Suppressor macrophage (primary cell): ENCODE measurements at regions not wholly inside any gene's neighbourhood (a gene's known extent, or its start where the extent isn't known, plus 50 kb on each side); places are given as distances from the start of the nearest gene placed in this dataset.
"Not testable (repeated sequence)": the region's sequence is repeated elsewhere in the genome, so short reads cannot be mapped to it uniquely, and the experiment has no call there.

Experiments
- DNase-seq, 4 experiments: peaks; one replicate each; pipeline ENCODE4 v3.0.0-alpha.2; 2020 to 2022

GRCh38 chr5:163569284-163569683 is 63.9 kb downstream of the MAT2B start:
- DNase-seq: no peak

GRCh38 chr5:163571744-163572143 is 66.3 kb downstream of the MAT2B start:
- DNase-seq: no peak

GRCh38 chr5:163574472-163575440 is 69.3 kb downstream of the MAT2B start:
- DNase-seq: no peak

DNA sequence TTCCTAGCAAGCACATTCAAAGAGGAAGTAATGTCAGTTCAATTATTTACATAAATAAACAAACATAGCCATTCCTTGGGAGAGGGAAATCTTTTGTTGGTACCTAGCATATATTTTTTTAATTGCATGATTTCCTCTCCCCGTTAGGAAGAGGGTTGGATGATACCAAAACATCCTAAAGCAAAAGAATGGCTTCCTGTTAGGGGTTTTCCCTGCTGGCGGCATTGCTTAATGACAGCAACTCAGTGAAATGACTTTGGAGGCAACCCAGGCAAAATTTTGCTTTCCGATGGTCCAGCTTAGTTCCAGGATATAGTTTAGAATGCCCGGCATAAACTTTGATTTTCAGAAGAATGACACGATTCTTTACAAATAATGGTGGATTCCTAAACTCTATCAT is 73.2 kb downstream of the MAT2B start:
- no peak for DNase-seq

DNA sequence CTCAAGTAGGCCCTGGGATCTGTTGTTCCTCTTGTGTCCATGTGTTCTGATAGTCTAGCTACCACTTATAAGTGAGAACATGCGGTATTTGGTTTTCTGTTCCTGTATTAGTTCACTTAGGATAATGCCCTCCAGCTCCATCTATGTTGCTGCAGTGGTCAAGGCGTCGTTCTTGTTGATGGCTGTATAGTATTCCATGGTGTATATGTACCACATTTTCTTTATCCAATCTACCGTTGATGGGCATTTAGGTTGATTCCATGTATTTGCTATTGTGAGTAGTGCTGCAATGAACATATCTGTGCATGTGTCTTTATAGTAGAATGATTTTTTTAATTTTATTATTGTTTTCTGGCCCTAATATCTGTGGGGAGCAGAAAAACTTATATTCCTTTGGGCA is 74.3 kb downstream of the MAT2B start:
- no peak for DNase-seq

GRCh38 chr5:163580516-163580915 is 75.1 kb downstream of the MAT2B start:
- DNase-seq: no peak

DNA sequence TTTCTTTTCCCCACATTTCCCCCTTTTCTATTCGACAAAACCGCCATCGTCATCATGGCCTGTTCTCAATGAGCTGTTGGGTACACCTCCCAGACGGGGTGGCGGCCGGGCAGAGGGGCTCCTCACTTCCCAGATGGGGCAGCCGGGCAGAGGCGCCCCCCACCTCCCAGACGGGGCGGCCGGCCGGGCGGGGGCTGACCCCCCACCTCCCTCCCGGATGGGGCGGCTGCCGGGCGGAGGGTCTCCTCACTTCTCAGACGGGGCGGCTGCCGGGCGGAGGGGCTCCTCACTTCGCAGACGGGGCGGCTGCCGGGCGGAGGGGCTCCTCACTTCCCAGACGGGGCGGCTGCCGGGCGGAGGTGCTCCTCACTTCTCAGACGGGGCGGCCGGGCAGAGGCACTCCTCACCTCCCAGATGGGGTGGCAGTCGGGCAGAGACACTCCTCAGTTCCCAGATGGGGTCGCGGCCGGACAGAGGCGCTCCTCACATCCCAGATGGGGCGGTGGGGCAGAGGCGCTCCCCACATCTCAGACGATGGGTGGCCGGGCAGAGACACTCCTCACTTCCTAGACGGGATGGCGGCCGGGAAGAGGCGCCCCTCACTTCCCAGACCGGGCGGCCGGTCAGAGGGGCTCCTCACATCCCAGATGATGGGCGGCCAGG is 78.2 kb downstream of the MAT2B start:
- not testable (repeated sequence) for DNase-seq

GRCh38 chr5:163585206-163585605 is 79.8 kb downstream of the MAT2B start:
- DNase-seq: no peak

DNA sequence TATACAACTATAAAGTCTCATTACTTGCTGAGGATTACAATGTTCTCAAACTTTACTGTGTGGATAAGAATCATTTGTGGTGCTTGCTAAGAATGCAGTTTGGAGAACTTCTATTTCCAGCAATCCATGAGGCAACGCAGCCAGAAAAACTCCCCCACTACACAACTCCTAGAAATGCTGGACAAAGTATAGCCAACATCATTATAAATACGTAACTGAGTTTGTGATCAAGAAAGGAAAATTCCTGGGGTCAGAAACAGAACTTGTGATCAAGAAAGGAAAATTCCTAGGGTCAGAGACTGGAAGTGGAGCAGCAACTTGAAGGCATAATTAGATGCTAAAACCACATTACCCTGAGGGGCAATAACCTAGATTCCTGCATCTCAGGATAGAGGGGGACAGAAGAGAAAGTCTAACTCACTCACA is 81.1 kb downstream of the MAT2B start:
- no peak for DNase-seq

DNA sequence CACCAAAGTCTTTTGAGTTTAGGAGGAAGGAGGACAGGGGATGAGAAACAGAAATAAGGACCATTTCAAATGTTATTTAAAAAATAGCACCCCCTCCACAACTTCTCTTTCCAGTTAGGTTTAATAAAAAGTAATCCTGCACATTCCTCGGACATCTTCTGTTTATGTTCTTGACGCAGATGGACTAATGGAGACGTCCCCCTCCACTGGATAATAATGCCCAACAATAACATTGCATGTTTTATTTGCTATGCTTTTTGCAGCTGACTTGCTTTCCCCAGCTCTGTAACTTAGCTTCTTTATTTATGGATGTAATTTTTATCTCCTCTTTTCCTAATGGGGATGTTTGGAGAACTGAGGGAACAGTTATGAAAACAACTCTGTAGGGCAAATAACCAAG is 89.5 kb downstream of the MAT2B start:
- DNase-seq: no peak

DNA sequence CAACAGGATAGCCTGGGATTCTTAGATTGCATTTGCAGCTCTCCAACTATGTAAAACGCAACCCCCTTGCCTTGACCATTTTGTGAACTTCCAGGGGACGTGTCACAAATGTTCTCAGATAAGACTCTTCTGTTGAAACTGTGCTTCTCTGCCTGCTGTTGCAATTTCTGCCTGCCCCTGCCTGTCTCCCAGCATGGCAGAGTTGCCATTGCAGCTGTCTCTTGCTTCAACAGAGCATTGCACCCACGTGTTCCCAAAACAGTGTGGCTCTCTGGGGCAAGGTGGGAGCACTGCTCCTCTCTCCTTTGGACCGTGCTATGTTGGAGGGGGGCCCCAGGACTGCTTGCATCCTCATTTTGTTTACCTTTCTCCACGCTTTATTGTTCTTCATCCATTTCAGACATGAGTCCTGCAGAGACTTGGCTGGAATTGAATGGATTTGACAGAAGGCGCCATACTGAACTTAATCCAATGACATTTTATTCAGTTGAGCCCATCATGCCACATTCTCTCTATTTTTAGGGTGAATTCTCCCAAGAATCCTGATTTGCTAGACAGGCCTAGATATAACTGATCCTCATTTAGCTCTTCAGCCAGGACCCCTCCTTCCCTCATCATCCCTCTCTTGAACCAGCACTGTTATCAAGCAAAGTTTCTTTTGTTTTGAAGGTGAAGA is 90.7 kb downstream of the MAT2B start:
- no peak for DNase-seq

DNA sequence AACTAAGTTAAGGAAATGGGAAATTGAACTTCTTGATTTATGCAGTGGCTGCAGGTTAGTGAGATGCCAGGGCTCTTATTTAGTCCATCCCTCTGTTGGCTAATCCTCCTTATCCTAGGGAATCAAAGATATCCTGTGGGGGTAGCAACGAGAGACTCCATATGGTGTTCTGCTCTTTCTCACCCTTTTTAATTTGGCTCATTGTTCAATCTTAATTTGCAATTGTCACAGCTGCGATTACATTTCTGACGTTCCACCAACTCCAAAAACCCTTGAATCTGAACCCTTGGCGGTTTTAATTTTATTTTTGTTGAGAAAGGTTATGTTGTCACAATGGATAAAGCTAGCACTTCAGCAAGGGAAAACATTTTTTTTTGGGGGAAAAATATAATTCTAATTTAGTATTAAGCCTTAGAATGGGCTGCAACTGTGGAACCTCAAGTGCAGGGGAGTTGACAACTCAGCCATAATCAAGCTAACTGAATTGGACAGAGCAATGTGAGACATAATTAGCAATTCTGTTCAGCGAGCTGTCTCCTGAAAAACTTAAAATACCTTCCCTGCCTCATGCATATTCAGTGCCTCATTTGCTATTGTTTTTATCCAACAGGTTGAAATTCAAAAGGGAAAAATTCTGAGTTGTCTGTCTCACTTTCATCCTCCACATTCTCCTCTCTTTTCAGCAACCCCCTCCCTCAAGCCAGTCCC is 91.3 kb downstream of the MAT2B start:
- DNase-seq: no peak

DNA sequence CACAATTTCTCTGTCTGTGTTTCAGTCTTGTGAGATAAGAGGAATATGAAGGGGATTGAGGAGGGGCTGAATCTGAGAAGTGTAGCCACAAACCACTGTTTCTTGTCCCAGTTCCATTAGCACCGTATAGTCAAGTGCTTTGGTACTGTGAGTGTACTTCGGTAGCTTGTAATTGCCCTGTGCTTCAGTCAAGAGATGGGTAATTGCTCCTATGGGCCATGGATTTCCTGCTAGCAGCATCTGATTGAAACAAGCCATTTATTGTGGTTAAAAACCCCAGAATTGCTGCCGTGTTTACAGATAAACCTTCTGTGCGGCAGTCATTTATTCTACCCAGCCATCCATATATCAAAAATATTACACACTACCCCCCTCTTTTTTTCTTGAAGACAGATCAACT is 98.6 kb downstream of the MAT2B start:
- DNase-seq: no peak

DNA sequence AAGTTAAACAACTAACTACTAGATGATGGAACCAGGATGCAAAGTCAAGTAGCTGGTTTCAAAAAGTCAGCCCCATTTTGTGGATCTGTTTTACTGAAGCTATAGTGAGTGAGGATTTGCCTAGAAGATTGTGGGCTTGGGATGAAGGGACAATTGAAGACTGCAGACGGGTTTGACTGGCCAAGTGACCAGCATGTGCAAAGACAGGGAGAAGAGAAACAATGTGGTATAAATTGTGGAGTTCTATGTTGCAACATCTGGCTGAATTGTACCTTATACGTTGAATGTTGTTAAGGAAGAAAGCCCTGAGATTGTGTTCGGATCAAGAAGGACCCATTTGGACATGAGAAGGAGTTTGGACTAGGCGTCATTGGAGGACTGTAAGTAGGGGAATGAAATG is 101.8 kb downstream of the MAT2B start:
- DNase-seq: no peak

DNA sequence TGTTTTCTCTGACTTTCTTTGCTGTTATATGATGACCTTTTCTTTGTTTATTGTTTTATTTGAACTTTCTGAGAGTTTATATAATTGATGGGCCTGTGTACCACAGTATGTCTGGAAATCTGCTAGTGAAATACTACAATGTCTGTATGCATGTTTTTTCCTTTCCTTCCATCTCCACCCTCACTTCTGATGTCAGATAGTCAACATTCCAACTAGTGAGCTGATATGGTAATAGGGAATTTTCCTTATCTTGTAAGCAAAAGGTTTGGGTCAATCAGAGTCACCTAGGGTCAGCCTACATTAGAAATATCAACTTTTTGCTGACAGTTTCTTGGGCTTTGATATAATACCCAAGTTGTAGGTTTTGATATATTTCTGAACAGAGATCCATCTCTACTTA is 103.2 kb downstream of the MAT2B start:
- no peak for DNase-seq

DNA sequence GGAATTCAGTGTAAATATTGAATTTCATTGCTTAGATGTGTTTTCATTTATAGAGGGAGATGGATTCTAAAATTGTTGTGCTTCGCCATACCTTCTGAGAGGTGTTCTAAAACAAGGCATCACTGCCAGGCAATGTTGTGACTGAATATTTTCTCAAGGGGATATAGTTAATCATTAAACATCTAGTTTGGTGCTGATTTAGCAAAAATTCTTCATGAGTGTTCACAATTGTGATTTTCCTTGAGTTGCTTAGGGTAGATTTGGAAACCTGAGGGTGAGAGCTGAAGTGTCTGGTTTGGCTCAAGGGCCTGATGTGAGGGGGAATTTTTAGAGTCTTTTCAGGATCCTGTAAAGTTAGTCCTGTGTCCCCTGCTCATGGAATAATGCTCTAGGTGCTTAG is 104.5 kb downstream of the MAT2B start:
- no peak for DNase-seq

GRCh38 chr5:163612358-163613149 is 107.1 kb downstream of the MAT2B start:
- peak in 1 of 4 experiments; percentile 3 for DNase-seq

DNA sequence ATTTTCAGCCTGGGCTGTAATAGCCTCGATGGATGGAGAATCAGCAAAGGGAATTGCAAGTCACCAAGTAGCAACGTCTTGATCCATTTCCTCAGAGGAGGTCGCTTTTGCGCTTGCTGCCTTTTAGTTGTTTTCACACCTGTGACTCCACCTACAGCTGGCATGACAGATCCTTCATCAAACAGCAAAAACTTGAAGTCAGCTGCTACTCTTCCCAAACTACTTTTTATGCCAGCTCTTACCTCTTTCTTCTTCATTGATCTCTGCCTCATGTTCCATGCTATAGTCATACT is 107.7 kb downstream of the MAT2B start:
- no peak for DNase-seq

GRCh38 chr5:163614787-163615186 is 109.4 kb downstream of the MAT2B start:
- DNase-seq: no peak

- DNase-seq: no peak
These were observed 114.0 kb downstream of the MAT2B start for GRCh38 chr5:163619273-163619934.

- no peak for DNase-seq
These were observed 114.5 kb downstream of the MAT2B start for GRCh38 chr5:163619951-163620350.

- DNase-seq: no peak
These were observed 117.4 kb downstream of the MAT2B start for GRCh38 chr5:163622799-163623198.
